Astrocyte (in vitro differentiated cells and primary cell): ENCODE measurements at regions not wholly inside any gene's neighbourhood (a gene's known extent, or its start where the extent isn't known, plus 50 kb on each side); places are given as distances from the start of the nearest gene placed in this dataset.
"Not testable (repeated sequence)": the region's sequence is repeated elsewhere in the genome, so short reads cannot be mapped to it uniquely, and the experiment has no call there.

ENCODE experiments used
- DNase-seq: peaks from one replicate; pipeline ENCODE4 v3.0.0-alpha.2; 2010; ENCODE audit warnings: low read depth
- FAIRE-seq: peaks from 2 replicates; lab custom pipeline; 2011; peaks lifted over from hg19 to GRCh38; lab: Jason Lieb, UNC
- H2AFZ ChIP-seq: 2 replicates; pipeline ENCODE4 v1.6.0; 2012; ENCODE audit warnings: low read depth, low read length, inconsistent platforms
- H3K27ac ChIP-seq: 2 replicates; pipeline ENCODE4 v1.5.1; 2011; ENCODE audit warnings: low read depth, low read length, inconsistent platforms
- H3K27me3 ChIP-seq: 2 replicates; pipeline ENCODE4 v1.6.0; 2011; ENCODE audit warnings: low read length, inconsistent platforms; ENCODE audit not compliant: insufficient read depth
- H3K36me3 ChIP-seq: 2 replicates; pipeline ENCODE4 v1.5.1; 2011; ENCODE audit warnings: low read length, inconsistent platforms; ENCODE audit not compliant: insufficient read depth
- H3K4me1 ChIP-seq: 2 replicates; pipeline ENCODE4 v1.5.1; 2011; ENCODE audit warnings: low read length, inconsistent platforms; ENCODE audit not compliant: insufficient read depth
- H3K4me2 ChIP-seq: 2 replicates; pipeline ENCODE4 v1.6.0; 2012; ENCODE audit warnings: low read length, inconsistent platforms
- H3K4me3 ChIP-seq: 2 replicates; pipeline ENCODE4 v1.5.1; 2011; ENCODE audit warnings: low read depth, mild to moderate bottlenecking, low read length, inconsistent platforms; ENCODE audit not compliant: insufficient read depth
- H3K79me2 ChIP-seq: 2 replicates; pipeline ENCODE4 v1.6.0; 2012; ENCODE audit warnings: mild to moderate bottlenecking, low read length, inconsistent platforms; ENCODE audit not compliant: insufficient read depth
- H3K9ac ChIP-seq: 2 replicates; pipeline ENCODE4 v1.6.0; 2012; ENCODE audit warnings: mild to moderate bottlenecking, low read length, inconsistent platforms
- H3K9me3 ChIP-seq: 2 replicates; pipeline ENCODE4 v1.5.1; 2012; ENCODE audit warnings: low read depth, mild to moderate bottlenecking, low read length, inconsistent platforms; ENCODE audit not compliant: insufficient read depth
- H4K20me1 ChIP-seq: 2 replicates; pipeline ENCODE4 v1.6.0; 2012; ENCODE audit warnings: low read length, inconsistent platforms; ENCODE audit not compliant: insufficient read depth
- H3K27ac Mint-ChIP-seq: one replicate; pipeline ENCODE4 v1.8.0; 2021; ENCODE audit warnings: mild to moderate bottlenecking, mixed read lengths; ENCODE audit not compliant: unreplicated experiment
- H3K27me3 Mint-ChIP-seq: one replicate; pipeline ENCODE4 v1.8.0; 2021; ENCODE audit warnings: low read depth, mixed read lengths; ENCODE audit not compliant: unreplicated experiment
- H3K36me3 Mint-ChIP-seq: one replicate; pipeline ENCODE4 v1.8.0; 2021; ENCODE audit warnings: low read depth, mixed read lengths; ENCODE audit not compliant: unreplicated experiment
- H3K4me1 Mint-ChIP-seq: one replicate; pipeline ENCODE4 v1.8.0; 2021; ENCODE audit warnings: low read depth, mixed read lengths; ENCODE audit not compliant: unreplicated experiment
- H3K4me3 Mint-ChIP-seq: one replicate; pipeline ENCODE4 v1.8.0; 2021; ENCODE audit warnings: mild to moderate bottlenecking, moderate library complexity, mixed read lengths; ENCODE audit not compliant: unreplicated experiment
- H3K9me3 Mint-ChIP-seq: one replicate; pipeline ENCODE4 v1.8.0; 2021; ENCODE audit warnings: mild to moderate bottlenecking, mixed read lengths; ENCODE audit not compliant: unreplicated experiment
- EZH2 ChIP-seq: IDR thresholded peaks from 2 replicates; pipeline ENCODE4 v1.6.1; 2012; ENCODE audit warnings: mild to moderate bottlenecking, low read length, inconsistent platforms; ENCODE audit not compliant: insufficient read depth
- TF ChIP-seq, protein P1 (sequence below): IDR thresholded peaks from 2 replicates; pipeline ENCODE4 v1.5.1; 2011; ENCODE audit warnings: low read depth, mild to moderate bottlenecking, inconsistent platforms, low read length, moderate library complexity; ENCODE audit not compliant: insufficient read depth

DNA sequence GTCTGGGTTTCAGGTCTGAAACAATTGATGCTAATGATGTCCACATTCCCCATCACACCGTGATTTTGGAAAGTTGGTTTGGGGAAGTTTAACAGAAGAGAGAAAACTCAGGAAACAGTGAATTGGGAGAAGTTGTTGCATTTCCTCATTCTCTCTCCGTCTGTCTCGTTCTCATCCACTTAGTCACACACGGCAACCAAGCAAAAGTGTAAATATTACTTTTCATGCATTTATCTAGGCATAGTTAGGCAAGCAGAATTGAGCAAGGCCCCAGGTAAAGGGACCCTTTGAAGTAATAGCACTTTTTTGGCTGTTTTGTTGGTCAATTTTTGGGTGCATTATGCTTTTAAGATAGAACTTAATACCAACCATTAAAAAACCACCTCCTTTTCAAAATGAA, 137.0 kb upstream of the SULF2 start:
- peak overlapping the region; percentile 36 for H3K4me2 ChIP-seq
- peaks cover 14% of the 10 kb centered on the region for H3K9me3 Mint-ChIP-seq
- H3K36me3 ChIP-seq: no peaks in the 10 kb centered on the region
- DNase-seq: peak; percentile 66
- H3K4me1 ChIP-seq: peaks cover 6% of the 10 kb centered on the region
- no peaks in the 10 kb centered on the region for H3K79me2 ChIP-seq
- H3K9ac ChIP-seq: no peak overlapping the region
- FAIRE-seq: no peak
- no peak overlapping the region for H3K27ac Mint-ChIP-seq
- H3K4me3 Mint-ChIP-seq: no peak overlapping the region
- TF ChIP-seq EZH2: no peak
- TF ChIP-seq, protein P1, sequence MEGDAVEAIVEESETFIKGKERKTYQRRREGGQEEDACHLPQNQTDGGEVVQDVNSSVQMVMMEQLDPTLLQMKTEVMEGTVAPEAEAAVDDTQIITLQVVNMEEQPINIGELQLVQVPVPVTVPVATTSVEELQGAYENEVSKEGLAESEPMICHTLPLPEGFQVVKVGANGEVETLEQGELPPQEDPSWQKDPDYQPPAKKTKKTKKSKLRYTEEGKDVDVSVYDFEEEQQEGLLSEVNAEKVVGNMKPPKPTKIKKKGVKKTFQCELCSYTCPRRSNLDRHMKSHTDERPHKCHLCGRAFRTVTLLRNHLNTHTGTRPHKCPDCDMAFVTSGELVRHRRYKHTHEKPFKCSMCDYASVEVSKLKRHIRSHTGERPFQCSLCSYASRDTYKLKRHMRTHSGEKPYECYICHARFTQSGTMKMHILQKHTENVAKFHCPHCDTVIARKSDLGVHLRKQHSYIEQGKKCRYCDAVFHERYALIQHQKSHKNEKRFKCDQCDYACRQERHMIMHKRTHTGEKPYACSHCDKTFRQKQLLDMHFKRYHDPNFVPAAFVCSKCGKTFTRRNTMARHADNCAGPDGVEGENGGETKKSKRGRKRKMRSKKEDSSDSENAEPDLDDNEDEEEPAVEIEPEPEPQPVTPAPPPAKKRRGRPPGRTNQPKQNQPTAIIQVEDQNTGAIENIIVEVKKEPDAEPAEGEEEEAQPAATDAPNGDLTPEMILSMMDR: no peak
- peaks cover 18% of the 10 kb centered on the region for H3K4me1 Mint-ChIP-seq
- H3K27me3 Mint-ChIP-seq: peaks cover 5% of the 10 kb centered on the region
- no peaks in the 10 kb centered on the region for H4K20me1 ChIP-seq
- H3K27ac ChIP-seq: no peak overlapping the region
- no peak overlapping the region for H2AFZ ChIP-seq
- peaks cover 8% of the 10 kb centered on the region for H3K9me3 ChIP-seq
- peaks cover 2% of the 10 kb centered on the region for H3K36me3 Mint-ChIP-seq
- H3K4me3 ChIP-seq: no peak overlapping the region
- H3K27me3 ChIP-seq: no peaks in the 10 kb centered on the region

DNA sequence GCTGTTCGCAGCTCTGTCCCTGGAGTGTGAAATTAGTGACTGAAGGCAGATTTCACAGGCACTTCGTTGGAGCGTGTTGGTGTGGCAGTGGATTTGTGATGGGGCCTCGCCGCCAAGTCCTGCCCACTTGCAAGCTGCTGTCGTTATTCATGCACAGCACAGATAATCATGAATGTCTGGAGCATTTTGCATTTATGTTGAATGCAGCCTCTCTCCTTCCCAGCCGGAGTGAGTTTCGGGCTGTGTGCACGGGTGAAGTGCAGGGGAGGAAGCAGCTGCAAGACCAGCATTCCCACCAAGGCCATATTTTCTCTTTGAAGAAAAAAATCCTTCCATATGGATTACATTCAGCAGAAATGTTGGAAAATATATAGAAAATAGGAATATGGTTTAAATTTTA, 136.5 kb upstream of the SULF2 start:
- not testable (repeated sequence) for H3K4me3 Mint-ChIP-seq, H3K79me2 ChIP-seq, H3K27ac ChIP-seq, H3K4me1 ChIP-seq, H3K36me3 ChIP-seq, H3K36me3 Mint-ChIP-seq, FAIRE-seq, H3K27me3 Mint-ChIP-seq, H3K27me3 ChIP-seq, H3K27ac Mint-ChIP-seq, H2AFZ ChIP-seq, H3K9ac ChIP-seq, H4K20me1 ChIP-seq, DNase-seq, H3K4me3 ChIP-seq
- Histone ChIP-seq H3K4me2 (peak overlapping the region; percentile 36), H3K9me3 (peaks cover 12% of the 10 kb centered on the region)
- Mint-ChIP-seq H3K9me3 (peaks cover 14% of the 10 kb centered on the region), H3K4me1 (peaks cover 13% of the 10 kb centered on the region)

DNA sequence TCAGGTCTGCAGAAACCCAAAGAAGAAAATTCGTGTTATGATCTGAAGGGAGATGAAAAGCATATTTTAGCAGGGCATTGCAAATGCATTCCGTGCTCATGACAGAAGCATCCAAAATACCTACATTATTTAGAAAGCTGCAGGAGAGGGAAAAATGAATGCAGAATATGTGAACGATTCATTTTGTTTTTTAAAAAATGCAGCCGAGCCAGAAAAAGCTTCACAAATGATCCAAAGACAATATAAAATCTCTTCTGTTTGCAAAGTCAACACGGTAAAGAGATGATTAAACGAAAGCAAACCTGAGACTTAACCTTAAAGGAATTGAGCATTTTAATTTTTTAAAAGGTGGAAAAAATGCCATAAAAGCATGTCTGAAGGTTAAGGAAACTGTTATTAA, 136.1 kb upstream of the SULF2 start:
- Histone ChIP-seq H3K27me3 (no peaks in the 10 kb centered on the region), H3K36me3 (no peaks in the 10 kb centered on the region), H3K4me3 (no peak overlapping the region), H3K4me1 (peaks cover 6% of the 10 kb centered on the region), H3K27ac (no peak overlapping the region), H3K9ac (no peak overlapping the region), H4K20me1 (no peaks in the 10 kb centered on the region), H3K79me2 (no peaks in the 10 kb centered on the region), H3K4me2 (peak overlapping the region; percentile 36), H2AFZ (no peak overlapping the region), H3K9me3 (peaks cover 16% of the 10 kb centered on the region)
- Mint-ChIP-seq H3K4me3 (no peak overlapping the region), H3K27me3 (peaks cover 5% of the 10 kb centered on the region), H3K9me3 (peaks cover 16% of the 10 kb centered on the region), H3K36me3 (peaks cover 2% of the 10 kb centered on the region), H3K27ac (no peak overlapping the region), H3K4me1 (peaks cover 12% of the 10 kb centered on the region)
- FAIRE-seq: peak; percentile 32
- TF ChIP-seq EZH2: no peak
- TF ChIP-seq, protein P1: no peak
- no peak for DNase-seq
